ENCODE measurements at regions not wholly inside any gene's neighbourhood (a gene's known extent, or its start where the extent isn't known, plus 50 kb on each side); places are given as distances from the start of the nearest gene placed in this dataset.
"Not testable (repeated sequence)": the region's sequence is repeated elsewhere in the genome, so short reads cannot be mapped to it uniquely, and the experiment has no call there.

GRCh38 chr16:8070506-8070905, 519.8 kb downstream of the TMEM114 start:
- peak in 8 of 56 donors; percentile 1 to 27 (median 2) for DNase-seq

GRCh38 chr16:8068225-8068624, 522.1 kb downstream of the TMEM114 start:
- DNase-seq = not testable (repeated sequence)

- DNase-seq = no peak
These were observed 527.2 kb downstream of the TMEM114 start for GRCh38 chr16:8063159-8063558.

- DNase-seq = no peak
These were observed 527.6 kb downstream of the TMEM114 start for GRCh38 chr16:8062677-8063076.

GRCh38 chr16:8055761-8056160, 534.5 kb downstream of the TMEM114 start:
- DNase-seq = no peak

GRCh38 chr16:8053437-8053836, 536.9 kb downstream of the TMEM114 start:
- DNase-seq = no peak

GRCh38 chr16:8048433-8048832, 541.9 kb downstream of the TMEM114 start:
- no peak for DNase-seq

GRCh38 chr16:8047736-8048135, 542.6 kb downstream of the TMEM114 start:
- peak in 27 of 56 donors; percentile 1 to 78 (median 34) for DNase-seq

- DNase-seq = no peak
These were observed 545.5 kb downstream of the TMEM114 start for GRCh38 chr16:8044796-8045195.

GRCh38 chr16:8032406-8032805, 557.9 kb downstream of the TMEM114 start:
- no peak for DNase-seq

GRCh38 chr16:8030004-8030403, 560.3 kb downstream of the TMEM114 start:
- DNase-seq = not testable (repeated sequence)

- no peak for DNase-seq
These were observed 563.9 kb downstream of the TMEM114 start for GRCh38 chr16:8026450-8026849.

GRCh38 chr16:8023326-8023725, 567.0 kb downstream of the TMEM114 start:
- DNase-seq = no peak

- no peak for DNase-seq
These were observed 585.0 kb downstream of the TMEM114 start for GRCh38 chr16:8005096-8005860.

GRCh38 chr16:7998789-7999453, 591.4 kb downstream of the TMEM114 start:
- DNase-seq = no peak

- DNase-seq = no peak
These were observed 592.3 kb downstream of the TMEM114 start for GRCh38 chr16:7997966-7998365.

GRCh38 chr16:7992616-7993015, 597.7 kb downstream of the TMEM114 start:
- DNase-seq = no peak

GRCh38 chr16:7990626-7991260, 599.6 kb downstream of the TMEM114 start:
- DNase-seq = no peak

GRCh38 chr16:7983676-7984075, 606.6 kb downstream of the TMEM114 start:
- no peak for DNase-seq

- DNase-seq = no peak
These were observed 610.2 kb downstream of the TMEM114 start for GRCh38 chr16:7980133-7980483.

- DNase-seq = no peak
These were observed 610.7 kb downstream of the TMEM114 start for GRCh38 chr16:7979448-7980132.

- no peak for DNase-seq
These were observed 613.7 kb downstream of the TMEM114 start for GRCh38 chr16:7976563-7976962.
